HepG2 (cell line): ENCODE measurements at regions not wholly inside any gene's neighbourhood (a gene's known extent, or its start where the extent isn't known, plus 50 kb on each side); places are given as distances from the start of the nearest gene placed in this dataset.
A peak's percentile ranks its signal among the peaks of the same experiment; 100 is the strongest.

Experiments
- ATF5 ChIP-seq: sonication (generic); formaldehyde crosslinking; IDR thresholded peaks from 2 replicates; pipeline ENCODE4 v1.4.0; 2020; ENCODE audit warnings: mild to moderate bottlenecking, low read depth, missing genetic modification reagents
- HNRNPH1 ChIP-seq: fragments of 200-400 bp; formaldehyde crosslinking; optimal IDR thresholded peaks from 2 replicates; pipeline ENCODE3; 2017; ENCODE audit warnings: mild to moderate bottlenecking, low read depth, low read length
- MBD4 ChIP-seq: IDR thresholded peaks from 2 replicates; pipeline ENCODE4 v1.6.1; 2012; ENCODE audit warnings: low read length, inconsistent platforms, borderline replicate concordance
- MYC ChIP-seq: sonication (generic); formaldehyde crosslinking; IDR thresholded peaks from 2 replicates; pipeline ENCODE4 v1.9.0; 2021; ENCODE audit warnings: missing genetic modification reagents, borderline replicate concordance
- RBAK ChIP-seq: sonication (generic); formaldehyde crosslinking; IDR thresholded peaks from 2 replicates; pipeline ENCODE4 v1.5.1; 2020; ENCODE audit warnings: mild to moderate bottlenecking, missing genetic modification reagents
- REL ChIP-seq: sonication (generic); formaldehyde crosslinking; conservative IDR thresholded peaks from 2 replicates; pipeline ENCODE4 v1.8.0; 2022; ENCODE audit warnings: mild to moderate bottlenecking, missing genetic modification reagents, moderate library complexity
- SOX13 ChIP-seq, 3 experiments: fragments of 450-650 bp in 1 of 3; sonication (generic) in 1 of 3; formaldehyde crosslinking in 1 of 3; IDR thresholded peaks in 2 of 3; conservative IDR thresholded peaks in 1 of 3; 2 replicates each; pipeline versions ENCODE4 v1.5.0 to v1.6.1; 2016 to 2020; ENCODE audit warnings: antibody characterized with exemption in 1 of 3, mild to moderate bottlenecking in 1 of 3, missing compliant biosample characterization in 1 of 3, missing genetic modification reagents in 1 of 3, moderate library complexity in 1 of 3
- ZBTB42 ChIP-seq: sonication (generic); formaldehyde crosslinking; IDR thresholded peaks from 2 replicates; pipeline ENCODE4 v1.5.0; 2020; ENCODE audit warnings: mild to moderate bottlenecking, missing genetic modification reagents
- ZNF12 ChIP-seq: sonication (generic); formaldehyde crosslinking; IDR thresholded peaks from 2 replicates; pipeline ENCODE4 v1.5.0; 2020; ENCODE audit warnings: missing genetic modification reagents
- ZNF362 ChIP-seq: sonication (generic); formaldehyde crosslinking; IDR thresholded peaks from 2 replicates; pipeline ENCODE4 v1.4.0; 2020; ENCODE audit warnings: missing genetic modification reagents, mild to moderate bottlenecking, borderline replicate concordance
- ZNF546 ChIP-seq: sonication (generic); formaldehyde crosslinking; conservative IDR thresholded peaks from 2 replicates; pipeline ENCODE4 v1.8.1; 2023; ENCODE audit warnings: mild to moderate bottlenecking, missing genetic modification reagents
- ZNF749 ChIP-seq: sonication (generic); formaldehyde crosslinking; IDR thresholded peaks from 2 replicates; pipeline ENCODE4 v1.8.0; 2022; ENCODE audit warnings: mild to moderate bottlenecking, missing genetic modification reagents, moderate library complexity, borderline replicate concordance
- TF ChIP-seq, protein P1 (sequence below): sonication (generic); formaldehyde crosslinking; IDR thresholded peaks from 2 replicates; pipeline ENCODE4 v1.5.0; 2020; ENCODE audit warnings: mild to moderate bottlenecking, missing genetic modification reagents, moderate library complexity
- TF ChIP-seq, protein P2 (sequence below): IDR thresholded peaks from 2 replicates; pipeline ENCODE4 v1.6.1; 2016; ENCODE audit warnings: low read depth, borderline replicate concordance
- TF ChIP-seq, protein P3 (sequence below): IDR thresholded peaks from 2 replicates; pipeline ENCODE4 v1.4.0; 2020; ENCODE audit warnings: mild to moderate bottlenecking, missing genetic modification reagents
- TF ChIP-seq, protein P4 (sequence below): IDR thresholded peaks from 2 replicates; pipeline ENCODE4 v1.6.1; 2016; ENCODE audit warnings: control low read depth
- TF ChIP-seq, protein P5 (sequence below): sonication (generic); formaldehyde crosslinking; IDR thresholded peaks from 2 replicates; pipeline ENCODE4 v1.4.0; 2020; ENCODE audit warnings: missing genetic modification reagents
- TF ChIP-seq, protein P6 (sequence below): sonication (generic); formaldehyde crosslinking; IDR thresholded peaks from 2 replicates; pipeline ENCODE4 v1.4.0; 2020; ENCODE audit warnings: missing genetic modification reagents

- no peak for TF ChIP-seq ZNF362 (CRISPR knock-in tag)
- TF ChIP-seq, protein P1, sequence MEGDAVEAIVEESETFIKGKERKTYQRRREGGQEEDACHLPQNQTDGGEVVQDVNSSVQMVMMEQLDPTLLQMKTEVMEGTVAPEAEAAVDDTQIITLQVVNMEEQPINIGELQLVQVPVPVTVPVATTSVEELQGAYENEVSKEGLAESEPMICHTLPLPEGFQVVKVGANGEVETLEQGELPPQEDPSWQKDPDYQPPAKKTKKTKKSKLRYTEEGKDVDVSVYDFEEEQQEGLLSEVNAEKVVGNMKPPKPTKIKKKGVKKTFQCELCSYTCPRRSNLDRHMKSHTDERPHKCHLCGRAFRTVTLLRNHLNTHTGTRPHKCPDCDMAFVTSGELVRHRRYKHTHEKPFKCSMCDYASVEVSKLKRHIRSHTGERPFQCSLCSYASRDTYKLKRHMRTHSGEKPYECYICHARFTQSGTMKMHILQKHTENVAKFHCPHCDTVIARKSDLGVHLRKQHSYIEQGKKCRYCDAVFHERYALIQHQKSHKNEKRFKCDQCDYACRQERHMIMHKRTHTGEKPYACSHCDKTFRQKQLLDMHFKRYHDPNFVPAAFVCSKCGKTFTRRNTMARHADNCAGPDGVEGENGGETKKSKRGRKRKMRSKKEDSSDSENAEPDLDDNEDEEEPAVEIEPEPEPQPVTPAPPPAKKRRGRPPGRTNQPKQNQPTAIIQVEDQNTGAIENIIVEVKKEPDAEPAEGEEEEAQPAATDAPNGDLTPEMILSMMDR, result no peak
- no peak for TF ChIP-seq RBAK (CRISPR knock-in tag)
- TF ChIP-seq, protein P2, sequence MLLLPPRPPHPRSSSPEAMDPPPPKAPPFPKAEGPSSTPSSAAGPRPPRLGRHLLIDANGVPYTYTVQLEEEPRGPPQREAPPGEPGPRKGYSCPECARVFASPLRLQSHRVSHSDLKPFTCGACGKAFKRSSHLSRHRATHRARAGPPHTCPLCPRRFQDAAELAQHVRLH (CRISPR knock-in tag), result no peak
- TF ChIP-seq ZNF749 (CRISPR knock-in tag), result no peak
- TF ChIP-seq, protein P3, sequence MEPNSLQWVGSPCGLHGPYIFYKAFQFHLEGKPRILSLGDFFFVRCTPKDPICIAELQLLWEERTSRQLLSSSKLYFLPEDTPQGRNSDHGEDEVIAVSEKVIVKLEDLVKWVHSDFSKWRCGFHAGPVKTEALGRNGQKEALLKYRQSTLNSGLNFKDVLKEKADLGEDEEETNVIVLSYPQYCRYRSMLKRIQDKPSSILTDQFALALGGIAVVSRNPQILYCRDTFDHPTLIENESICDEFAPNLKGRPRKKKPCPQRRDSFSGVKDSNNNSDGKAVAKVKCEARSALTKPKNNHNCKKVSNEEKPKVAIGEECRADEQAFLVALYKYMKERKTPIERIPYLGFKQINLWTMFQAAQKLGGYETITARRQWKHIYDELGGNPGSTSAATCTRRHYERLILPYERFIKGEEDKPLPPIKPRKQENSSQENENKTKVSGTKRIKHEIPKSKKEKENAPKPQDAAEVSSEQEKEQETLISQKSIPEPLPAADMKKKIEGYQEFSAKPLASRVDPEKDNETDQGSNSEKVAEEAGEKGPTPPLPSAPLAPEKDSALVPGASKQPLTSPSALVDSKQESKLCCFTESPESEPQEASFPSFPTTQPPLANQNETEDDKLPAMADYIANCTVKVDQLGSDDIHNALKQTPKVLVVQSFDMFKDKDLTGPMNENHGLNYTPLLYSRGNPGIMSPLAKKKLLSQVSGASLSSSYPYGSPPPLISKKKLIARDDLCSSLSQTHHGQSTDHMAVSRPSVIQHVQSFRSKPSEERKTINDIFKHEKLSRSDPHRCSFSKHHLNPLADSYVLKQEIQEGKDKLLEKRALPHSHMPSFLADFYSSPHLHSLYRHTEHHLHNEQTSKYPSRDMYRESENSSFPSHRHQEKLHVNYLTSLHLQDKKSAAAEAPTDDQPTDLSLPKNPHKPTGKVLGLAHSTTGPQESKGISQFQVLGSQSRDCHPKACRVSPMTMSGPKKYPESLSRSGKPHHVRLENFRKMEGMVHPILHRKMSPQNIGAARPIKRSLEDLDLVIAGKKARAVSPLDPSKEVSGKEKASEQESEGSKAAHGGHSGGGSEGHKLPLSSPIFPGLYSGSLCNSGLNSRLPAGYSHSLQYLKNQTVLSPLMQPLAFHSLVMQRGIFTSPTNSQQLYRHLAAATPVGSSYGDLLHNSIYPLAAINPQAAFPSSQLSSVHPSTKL (CRISPR knock-in tag), result peak; percentile 17; the same call in 1 of the 2 replicates
- TF ChIP-seq MYC (CRISPR knock-in tag), result no peak
- no peak for TF ChIP-seq ZNF546 (CRISPR knock-in tag)
- TF ChIP-seq ATF5 (CRISPR knock-in tag), result no peak
- TF ChIP-seq REL (CRISPR knock-in tag), result no peak
- no peak for TF ChIP-seq SOX13 (IDR thresholded peaks at IDR 0.05)
- peak in 1 of 2 experiments; percentile 44; a peak in 1 of 4 replicates for TF ChIP-seq SOX13 (CRISPR knock-in tag; conservative IDR thresholded peaks at IDR 0.05 in 1 of 2, IDR thresholded peaks at IDR 0.05 in 1 of 2)
- TF ChIP-seq, protein P4, sequence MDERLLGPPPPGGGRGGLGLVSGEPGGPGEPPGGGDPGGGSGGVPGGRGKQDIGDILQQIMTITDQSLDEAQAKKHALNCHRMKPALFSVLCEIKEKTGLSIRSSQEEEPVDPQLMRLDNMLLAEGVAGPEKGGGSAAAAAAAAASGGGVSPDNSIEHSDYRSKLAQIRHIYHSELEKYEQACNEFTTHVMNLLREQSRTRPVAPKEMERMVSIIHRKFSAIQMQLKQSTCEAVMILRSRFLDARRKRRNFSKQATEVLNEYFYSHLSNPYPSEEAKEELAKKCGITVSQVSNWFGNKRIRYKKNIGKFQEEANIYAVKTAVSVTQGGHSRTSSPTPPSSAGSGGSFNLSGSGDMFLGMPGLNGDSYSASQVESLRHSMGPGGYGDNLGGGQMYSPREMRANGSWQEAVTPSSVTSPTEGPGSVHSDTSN (CRISPR knock-in tag), result no peak
- TF ChIP-seq, protein P5, sequence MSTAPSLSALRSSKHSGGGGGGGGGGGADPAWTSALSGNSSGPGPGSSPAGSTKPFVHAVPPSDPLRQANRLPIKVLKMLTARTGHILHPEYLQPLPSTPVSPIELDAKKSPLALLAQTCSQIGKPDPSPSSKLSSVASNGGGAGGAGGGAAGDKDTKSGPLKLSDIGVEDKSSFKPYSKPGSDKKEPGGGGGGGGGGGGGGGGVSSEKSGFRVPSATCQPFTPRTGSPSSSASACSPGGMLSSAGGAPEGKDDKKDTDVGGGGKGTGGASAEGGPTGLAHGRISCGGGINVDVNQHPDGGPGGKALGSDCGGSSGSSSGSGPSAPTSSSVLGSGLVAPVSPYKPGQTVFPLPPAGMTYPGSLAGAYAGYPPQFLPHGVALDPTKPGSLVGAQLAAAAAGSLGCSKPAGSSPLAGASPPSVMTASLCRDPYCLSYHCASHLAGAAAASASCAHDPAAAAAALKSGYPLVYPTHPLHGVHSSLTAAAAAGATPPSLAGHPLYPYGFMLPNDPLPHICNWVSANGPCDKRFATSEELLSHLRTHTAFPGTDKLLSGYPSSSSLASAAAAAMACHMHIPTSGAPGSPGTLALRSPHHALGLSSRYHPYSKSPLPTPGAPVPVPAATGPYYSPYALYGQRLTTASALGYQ (CRISPR knock-in tag), result no peak
- no peak for TF ChIP-seq MBD4
- no peak for TF ChIP-seq HNRNPH1
- no peak for TF ChIP-seq ZNF12 (CRISPR knock-in tag)
- TF ChIP-seq, protein P6, sequence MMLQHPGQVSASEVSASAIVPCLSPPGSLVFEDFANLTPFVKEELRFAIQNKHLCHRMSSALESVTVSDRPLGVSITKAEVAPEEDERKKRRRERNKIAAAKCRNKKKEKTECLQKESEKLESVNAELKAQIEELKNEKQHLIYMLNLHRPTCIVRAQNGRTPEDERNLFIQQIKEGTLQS, result no peak
- no peak for TF ChIP-seq ZBTB42 (CRISPR knock-in tag)
Observed at GRCh38 chr6:21928827-21929226, 335.3 kb downstream of the SOX4 start (continued).
